Stimulated activated memory B cell treated with anti-CD40 and anti-IgM and Interleukin-4, amounts not matched to agents 10 μg/mL and 1 μg/mL and 100 μg/mL, for 72 hours (primary cell): ENCODE measurements at regions not wholly inside any gene's neighbourhood (a gene's known extent, or its start where the extent isn't known, plus 50 kb on each side); places are given as distances from the start of the nearest gene placed in this dataset.
"Not testable (repeated sequence)": the region's sequence is repeated elsewhere in the genome, so short reads cannot be mapped to it uniquely, and the experiment has no call there.

Experiments used
- ATAC-seq: fragments of 150-1000 bp; cut with Tn5 transposase; 2 replicates; pipeline ENCODE4 v1.10.0; 2021
- H3K27ac Mint-ChIP-seq: one replicate; pipeline ENCODE4 v1.8.0; 2022; ENCODE audit warnings: mild to moderate bottlenecking, mixed read lengths
- H3K27me3 Mint-ChIP-seq: one replicate; pipeline ENCODE4 v1.8.0; 2022; ENCODE audit warnings: mixed read lengths
- H3K36me3 Mint-ChIP-seq: one replicate; pipeline ENCODE4 v1.8.0; 2022; ENCODE audit warnings: mixed read lengths
- H3K4me1 Mint-ChIP-seq: one replicate; pipeline ENCODE4 v1.8.0; 2022; ENCODE audit warnings: mixed read lengths
- H3K4me3 Mint-ChIP-seq: one replicate; pipeline ENCODE4 v1.8.0; 2022; ENCODE audit warnings: mild to moderate bottlenecking, moderate library complexity, mixed read lengths
- H3K9me3 Mint-ChIP-seq: one replicate; pipeline ENCODE4 v1.8.0; 2022; ENCODE audit warnings: mixed read lengths

- peaks cover 47% of the 10 kb centered on the region for H3K27me3 Mint-ChIP-seq
- H3K9me3 Mint-ChIP-seq, result no peaks in the 10 kb centered on the region
- H3K4me3 Mint-ChIP-seq, result no peak overlapping the region
- no peak for ATAC-seq
- H3K4me1 Mint-ChIP-seq, result no peaks in the 10 kb centered on the region
- no peak overlapping the region for H3K27ac Mint-ChIP-seq
- H3K36me3 Mint-ChIP-seq, result no peaks in the 10 kb centered on the region
Measured at GRCh38 chr1:115175596-115175995, 86.3 kb upstream of the TSPAN2 start.

DNA sequence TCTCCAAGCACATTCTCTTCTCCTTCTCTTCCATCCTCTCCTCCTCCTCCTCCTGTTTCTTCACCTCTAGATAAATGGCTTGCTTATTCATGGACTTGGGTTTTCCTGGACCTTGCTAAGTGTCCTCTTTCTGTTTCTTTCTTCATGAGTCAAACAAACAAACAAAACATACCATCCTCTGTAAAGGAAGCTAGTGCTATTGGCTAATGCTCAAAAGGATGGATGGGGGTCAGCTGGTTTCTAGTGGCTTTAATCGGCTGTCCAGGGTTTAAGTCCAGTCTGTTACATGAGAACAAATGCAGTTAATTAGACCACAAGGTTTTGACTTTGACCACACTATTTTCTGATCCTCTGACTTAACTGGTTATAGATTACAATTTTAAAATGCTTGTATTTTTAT, 83.8 kb upstream of the TSPAN2 start:
- H3K4me1 Mint-ChIP-seq, result no peaks in the 10 kb centered on the region
- no peaks in the 10 kb centered on the region for H3K9me3 Mint-ChIP-seq
- H3K4me3 Mint-ChIP-seq, result no peak overlapping the region
- H3K27ac Mint-ChIP-seq, result no peak overlapping the region
- peaks cover 43% of the 10 kb centered on the region for H3K27me3 Mint-ChIP-seq
- no peak for ATAC-seq
- H3K36me3 Mint-ChIP-seq, result no peaks in the 10 kb centered on the region

GRCh38 chr1:115172270-115172669, 83.0 kb upstream of the TSPAN2 start:
- Mint-ChIP-seq H3K9me3 (no peaks in the 10 kb centered on the region), H3K4me1 (no peaks in the 10 kb centered on the region), H3K27me3 (peaks cover 43% of the 10 kb centered on the region), H3K36me3 (no peaks in the 10 kb centered on the region), H3K27ac (no peak overlapping the region), H3K4me3 (no peak overlapping the region)
- no peak for ATAC-seq

- H3K36me3 Mint-ChIP-seq, result no peaks in the 10 kb centered on the region
- no peaks in the 10 kb centered on the region for H3K9me3 Mint-ChIP-seq
- H3K27ac Mint-ChIP-seq, result no peak overlapping the region
- H3K4me3 Mint-ChIP-seq, result no peak overlapping the region
- no peaks in the 10 kb centered on the region for H3K4me1 Mint-ChIP-seq
- no peak for ATAC-seq
- H3K27me3 Mint-ChIP-seq, result peaks cover 48% of the 10 kb centered on the region
Measured at GRCh38 chr1:115170961-115171392, 81.7 kb upstream of the TSPAN2 start.

DNA sequence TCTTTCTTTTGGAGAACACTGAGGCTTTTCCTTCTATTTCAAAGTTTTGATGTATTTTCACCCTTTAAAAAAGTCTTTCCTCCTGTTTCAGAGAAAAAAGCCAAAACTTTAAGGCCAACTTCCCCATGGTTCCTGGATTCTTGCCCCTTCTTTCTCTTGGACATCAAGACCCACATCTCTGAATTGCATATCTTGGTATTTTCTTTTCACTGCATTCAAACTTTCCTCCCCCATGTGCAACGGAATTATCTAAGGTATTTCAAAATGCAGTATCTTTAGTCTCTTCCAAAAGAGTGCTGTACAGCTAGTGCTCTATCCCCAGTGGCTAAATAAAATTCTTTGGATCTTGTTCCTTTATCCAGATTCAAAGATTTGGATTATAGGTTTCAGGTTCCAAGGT, 81.1 kb upstream of the TSPAN2 start:
- Mint-ChIP-seq H3K27me3 (peaks cover 49% of the 10 kb centered on the region), H3K9me3 (no peaks in the 10 kb centered on the region), H3K4me1 (no peaks in the 10 kb centered on the region), H3K27ac (no peak overlapping the region), H3K36me3 (no peaks in the 10 kb centered on the region), H3K4me3 (no peak overlapping the region)
- ATAC-seq, result no peak

- Mint-ChIP-seq H3K36me3 (no peaks in the 10 kb centered on the region), H3K9me3 (no peaks in the 10 kb centered on the region), H3K4me3 (no peak overlapping the region), H3K27ac (no peak overlapping the region), H3K4me1 (no peaks in the 10 kb centered on the region), H3K27me3 (peaks cover 33% of the 10 kb centered on the region)
- ATAC-seq, result no peak
Measured at GRCh38 chr1:115168026-115168425, 78.7 kb upstream of the TSPAN2 start.

DNA sequence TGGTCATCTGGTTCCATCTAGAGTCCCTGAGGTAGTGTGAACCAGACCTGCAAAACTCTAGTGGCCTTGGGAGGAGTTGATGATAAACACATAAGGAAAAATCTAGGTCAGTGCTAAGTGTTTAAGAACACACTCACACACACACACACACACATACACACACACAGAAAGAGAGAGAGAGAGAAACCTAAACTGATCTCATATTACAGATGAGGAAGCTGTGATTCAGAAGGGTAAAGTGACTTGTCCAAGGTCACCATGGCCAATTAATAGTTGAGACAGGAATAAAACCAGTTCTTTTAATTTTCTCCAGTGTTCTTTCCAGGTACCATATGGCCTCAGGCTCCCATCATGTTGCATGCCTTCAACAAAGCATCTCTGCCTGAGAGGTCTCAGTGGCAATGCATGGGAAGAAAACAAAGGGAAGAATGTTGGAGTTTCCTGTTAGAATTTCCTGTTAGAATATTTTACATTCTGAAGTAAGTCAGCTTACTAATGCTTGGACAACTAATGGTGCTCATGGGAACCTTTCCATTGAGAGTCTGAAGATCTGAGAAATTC, 77.3 kb upstream of the TSPAN2 start:
- no peak for ATAC-seq
- peaks cover 23% of the 10 kb centered on the region for H3K27me3 Mint-ChIP-seq
- H3K4me3 Mint-ChIP-seq, result no peak overlapping the region
- no peak overlapping the region for H3K27ac Mint-ChIP-seq
- H3K9me3 Mint-ChIP-seq, result no peaks in the 10 kb centered on the region
- no peaks in the 10 kb centered on the region for H3K36me3 Mint-ChIP-seq
- no peaks in the 10 kb centered on the region for H3K4me1 Mint-ChIP-seq

GRCh38 chr1:115165776-115166175, 76.5 kb upstream of the TSPAN2 start:
- peaks cover 19% of the 10 kb centered on the region for H3K27me3 Mint-ChIP-seq
- no peak overlapping the region for H3K27ac Mint-ChIP-seq
- no peaks in the 10 kb centered on the region for H3K4me1 Mint-ChIP-seq

GRCh38 chr1:115164940-115165705, 75.8 kb upstream of the TSPAN2 start:
- no peaks in the 10 kb centered on the region for H3K9me3 Mint-ChIP-seq
- ATAC-seq, result no peak
- no peak overlapping the region for H3K4me3 Mint-ChIP-seq
- H3K27ac Mint-ChIP-seq, result no peak overlapping the region
- peaks cover 13% of the 10 kb centered on the region for H3K27me3 Mint-ChIP-seq
- H3K4me1 Mint-ChIP-seq, result no peaks in the 10 kb centered on the region
- H3K36me3 Mint-ChIP-seq, result no peaks in the 10 kb centered on the region

More at GRCh38 chr1:115165776-115166175, 76.5 kb upstream of the TSPAN2 start:
- ATAC-seq, result no peak
- no peaks in the 10 kb centered on the region for H3K9me3 Mint-ChIP-seq
- H3K4me3 Mint-ChIP-seq, result no peak overlapping the region
- no peaks in the 10 kb centered on the region for H3K36me3 Mint-ChIP-seq

DNA sequence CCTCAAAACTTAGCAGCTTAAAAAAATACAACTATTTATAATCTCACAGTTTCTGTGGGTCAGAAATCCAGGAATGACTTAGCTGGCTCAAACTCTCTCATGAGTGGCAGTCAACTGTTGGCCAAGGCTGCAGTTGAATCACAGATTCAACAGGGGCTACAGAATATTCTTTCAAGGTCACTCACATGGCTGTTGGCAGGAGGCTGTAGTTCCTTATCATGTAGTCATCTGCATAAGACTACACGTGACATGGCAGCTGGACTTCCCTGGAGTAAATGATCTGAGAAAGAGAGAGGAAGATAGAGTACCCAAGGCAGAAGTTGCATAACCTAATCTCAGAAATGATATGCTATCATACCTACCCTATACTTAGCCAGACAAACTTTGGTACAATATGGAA, 75.2 kb upstream of the TSPAN2 start:
- Mint-ChIP-seq H3K36me3 (no peaks in the 10 kb centered on the region), H3K27ac (no peak overlapping the region), H3K4me3 (no peak overlapping the region), H3K4me1 (no peaks in the 10 kb centered on the region), H3K27me3 (peaks cover 7% of the 10 kb centered on the region), H3K9me3 (no peaks in the 10 kb centered on the region)
- ATAC-seq, result no peak

DNA sequence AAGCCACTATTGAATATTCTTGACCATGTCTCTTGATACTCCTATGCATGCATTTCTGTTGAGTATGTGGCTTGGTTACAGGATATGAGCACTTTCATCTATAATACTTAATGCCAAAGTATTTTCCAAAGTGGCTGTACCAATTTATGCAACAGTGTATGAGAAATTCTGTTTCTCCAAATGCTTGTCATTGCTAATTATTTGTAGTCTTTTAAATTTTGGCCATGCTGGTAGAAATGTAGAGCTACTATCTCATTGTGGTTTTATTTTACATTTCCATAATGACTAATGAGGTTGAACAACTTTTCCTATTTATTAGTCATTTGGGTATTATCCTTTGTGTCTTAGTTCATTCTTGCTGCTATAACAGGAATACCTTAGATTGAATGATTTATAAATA, 71.4 kb upstream of the TSPAN2 start:
- ATAC-seq, result no peak
- Mint-ChIP-seq H3K36me3 (no peaks in the 10 kb centered on the region), H3K9me3 (no peaks in the 10 kb centered on the region), H3K4me1 (no peaks in the 10 kb centered on the region), H3K27me3 (no peaks in the 10 kb centered on the region), H3K27ac (no peak overlapping the region), H3K4me3 (no peak overlapping the region)

GRCh38 chr1:115159958-115160357, 70.7 kb upstream of the TSPAN2 start:
- Mint-ChIP-seq H3K4me3 (no peak overlapping the region), H3K36me3 (no peaks in the 10 kb centered on the region), H3K27me3 (no peaks in the 10 kb centered on the region), H3K4me1 (no peaks in the 10 kb centered on the region), H3K9me3 (no peaks in the 10 kb centered on the region), H3K27ac (no peak overlapping the region)
- no peak for ATAC-seq

- no peaks in the 10 kb centered on the region for H3K27me3 Mint-ChIP-seq
- no peak for ATAC-seq
- H3K9me3 Mint-ChIP-seq, result no peaks in the 10 kb centered on the region
- no peaks in the 10 kb centered on the region for H3K36me3 Mint-ChIP-seq
- no peak overlapping the region for H3K27ac Mint-ChIP-seq
- H3K4me3 Mint-ChIP-seq, result no peak overlapping the region
- no peaks in the 10 kb centered on the region for H3K4me1 Mint-ChIP-seq
Measured at GRCh38 chr1:115158181-115158580, 68.9 kb upstream of the TSPAN2 start.

DNA sequence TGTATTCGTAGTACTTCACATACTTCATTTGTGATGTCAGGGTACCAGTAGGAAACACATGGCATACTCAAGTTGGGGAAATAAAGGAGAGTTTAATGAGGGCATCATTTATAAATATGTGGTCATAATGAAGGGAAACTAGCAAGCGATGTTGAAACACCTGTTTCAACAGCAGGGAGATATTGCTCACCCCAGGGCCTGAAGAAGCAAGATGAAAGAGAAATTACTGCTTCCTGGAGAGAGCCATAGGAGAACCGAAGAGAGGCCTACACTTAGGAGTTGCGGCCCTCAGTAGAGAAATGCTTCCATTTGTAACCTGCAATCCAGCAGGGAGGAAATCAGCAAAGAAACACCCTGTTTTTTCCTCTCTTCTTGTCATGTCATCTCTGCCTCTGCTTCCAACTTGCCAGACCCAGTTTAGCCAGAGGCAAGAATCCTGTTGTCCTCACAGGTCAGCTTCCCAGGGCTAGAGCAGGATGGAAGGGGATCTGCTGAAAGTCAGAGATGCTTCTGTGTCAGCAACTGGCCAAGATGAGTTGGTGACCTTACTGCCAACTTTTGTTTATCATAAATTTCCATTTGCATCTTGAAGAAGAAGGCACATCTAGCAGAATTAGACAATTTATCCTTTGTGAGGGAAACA, 67.6 kb upstream of the TSPAN2 start:
- H3K27ac Mint-ChIP-seq, result no peak overlapping the region
- no peaks in the 10 kb centered on the region for H3K4me1 Mint-ChIP-seq
- ATAC-seq, result no peak
- no peak overlapping the region for H3K4me3 Mint-ChIP-seq
- H3K9me3 Mint-ChIP-seq, result no peaks in the 10 kb centered on the region
- H3K36me3 Mint-ChIP-seq, result no peaks in the 10 kb centered on the region
- H3K27me3 Mint-ChIP-seq, result no peaks in the 10 kb centered on the region

GRCh38 chr1:115153966-115154557, 64.8 kb upstream of the TSPAN2 start:
- no peaks in the 10 kb centered on the region for H3K27me3 Mint-ChIP-seq
- no peak for ATAC-seq

GRCh38 chr1:115147928-115148327, 58.6 kb upstream of the TSPAN2 start:
- peaks cover 37% of the 10 kb centered on the region for H3K27me3 Mint-ChIP-seq
- not testable (repeated sequence) for H3K36me3 Mint-ChIP-seq, ATAC-seq, H3K4me3 Mint-ChIP-seq, H3K4me1 Mint-ChIP-seq, H3K27ac Mint-ChIP-seq, H3K9me3 Mint-ChIP-seq

More at GRCh38 chr1:115153966-115154557, 64.8 kb upstream of the TSPAN2 start:
- no peaks in the 10 kb centered on the region for H3K4me1 Mint-ChIP-seq
- no peak overlapping the region for H3K4me3 Mint-ChIP-seq
- H3K27ac Mint-ChIP-seq, result no peak overlapping the region
- H3K9me3 Mint-ChIP-seq, result no peaks in the 10 kb centered on the region
- no peaks in the 10 kb centered on the region for H3K36me3 Mint-ChIP-seq
